GM18517 (cell line): ENCODE measurements at regions not wholly inside any gene's neighbourhood (a gene's known extent, or its start where the extent isn't known, plus 50 kb on each side); places are given as distances from the start of the nearest gene placed in this dataset.
"Not testable (repeated sequence)": the region's sequence is repeated elsewhere in the genome, so short reads cannot be mapped to it uniquely, and the experiment has no call there.

Experiments
- ATAC-seq: cut with Tn5 transposase; IDR thresholded peaks from one replicate; pipeline ENCODE4 v1.9.1; 2021; ENCODE audit warnings: mild to moderate bottlenecking, moderate library complexity; ENCODE audit not compliant: unreplicated experiment

DNA sequence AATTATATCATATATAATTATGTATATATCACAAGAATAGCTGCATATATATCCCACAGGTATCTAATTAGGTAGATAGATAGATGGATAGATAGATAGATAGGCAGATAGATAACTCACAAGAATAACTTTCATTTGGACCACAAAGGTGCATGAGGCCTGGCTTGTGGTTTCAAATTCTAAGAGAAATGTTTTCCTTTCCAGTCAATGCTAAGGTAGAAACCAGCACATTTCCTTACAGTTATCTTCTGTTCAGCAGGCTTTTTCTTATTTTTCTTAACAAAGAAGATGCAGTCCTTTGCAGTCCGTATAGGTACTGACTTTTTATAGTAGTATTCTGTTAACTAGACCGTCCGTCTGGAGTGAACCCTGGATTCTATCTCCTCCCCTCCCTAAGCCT is 152.9 kb upstream of the ANKFN1 start:
- ATAC-seq, result no peak

DNA sequence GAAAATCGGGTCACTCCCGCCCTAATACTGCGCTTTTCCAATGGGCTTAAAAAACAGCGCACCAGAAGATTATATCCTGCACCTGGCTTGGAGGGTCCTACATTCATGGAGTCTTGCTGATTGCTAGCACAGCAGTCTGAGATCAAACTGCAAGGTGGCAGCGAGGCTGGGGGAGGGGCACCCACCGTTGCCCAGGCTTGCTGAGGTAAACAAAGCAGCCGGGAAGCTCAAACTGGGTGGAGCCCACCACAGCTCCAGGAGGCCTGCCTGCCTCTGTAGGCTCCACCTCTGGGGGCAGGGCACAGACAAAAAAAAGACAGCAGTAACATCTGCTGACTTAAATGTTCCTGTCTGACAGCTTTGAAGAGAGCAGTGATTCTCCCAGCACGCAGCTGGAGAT is 150.6 kb upstream of the ANKFN1 start:
- ATAC-seq, result not testable (repeated sequence)

DNA sequence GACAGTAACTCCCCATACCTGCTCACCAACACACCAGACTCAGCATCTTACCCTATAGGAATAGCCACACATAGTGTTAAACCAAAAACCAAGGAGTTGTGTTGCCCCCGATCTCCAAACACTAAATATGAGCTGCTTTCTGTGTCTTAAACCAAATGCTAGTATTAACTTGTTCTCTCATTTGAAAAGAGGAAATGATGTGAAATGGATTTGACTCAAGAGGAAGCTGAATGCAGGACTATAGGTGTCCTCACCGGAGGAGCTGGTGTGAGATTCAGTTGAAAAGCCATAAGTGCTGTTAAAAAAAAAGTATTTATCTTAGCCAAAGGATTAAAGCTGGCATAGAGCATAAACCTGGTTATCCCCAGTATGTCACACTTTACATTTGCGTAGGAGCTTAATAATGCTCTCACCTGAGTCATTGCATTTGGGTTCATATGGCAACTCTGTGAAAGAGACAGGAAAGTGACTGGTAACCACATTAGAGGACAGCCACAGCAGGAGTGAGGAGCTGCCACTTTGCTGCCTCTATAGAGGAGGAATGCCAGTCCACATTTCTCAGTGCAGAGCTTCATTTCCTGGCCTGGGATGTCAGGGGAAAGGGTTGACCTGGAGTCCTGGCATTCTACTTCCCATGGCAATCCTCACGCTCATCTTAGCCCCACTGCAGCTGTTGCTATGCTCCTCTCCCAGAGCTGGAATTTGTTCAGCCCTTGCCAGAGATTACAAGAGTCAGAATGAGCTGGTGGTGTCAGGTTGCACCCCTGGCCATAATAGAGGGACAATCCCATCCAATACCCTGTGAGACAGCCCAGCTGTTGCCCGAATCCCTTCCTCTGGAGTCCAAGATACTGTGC is 143.3 kb upstream of the ANKFN1 start:
- ATAC-seq, result no peak

DNA sequence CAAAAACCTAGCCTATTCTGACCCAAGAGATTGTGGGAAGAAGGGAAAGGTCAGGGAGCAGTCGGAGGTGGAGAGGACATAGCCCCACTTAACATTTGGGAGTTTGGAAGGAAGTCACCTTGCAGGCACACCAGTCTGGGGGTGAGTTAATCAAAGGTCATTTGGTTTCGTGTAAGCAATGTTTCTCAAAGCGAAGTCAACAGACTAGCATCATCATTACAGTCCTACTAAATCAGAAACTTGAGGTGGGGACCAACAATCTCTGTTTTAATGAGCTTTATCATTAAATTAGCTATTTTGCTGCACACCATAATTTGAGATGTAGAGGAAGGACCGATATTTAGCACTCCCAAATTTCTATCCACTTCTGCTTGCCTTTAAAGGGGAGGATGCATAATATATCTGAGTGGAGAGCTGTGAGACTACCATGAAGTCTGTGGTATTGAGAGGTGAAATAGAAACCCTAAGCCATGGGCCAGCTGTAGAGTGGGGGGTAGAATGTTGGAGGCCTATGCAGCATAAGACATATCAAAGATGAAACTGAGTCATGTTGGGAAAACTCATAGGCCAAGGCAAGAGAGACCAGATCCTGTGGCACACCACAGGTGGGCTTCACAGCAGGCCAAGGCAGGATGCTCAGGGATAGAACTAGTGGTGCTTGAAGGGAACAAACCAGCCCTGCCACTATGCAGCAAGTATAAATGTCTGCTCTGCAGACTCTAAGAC is 141.7 kb upstream of the ANKFN1 start:
- ATAC-seq, result no peak

DNA sequence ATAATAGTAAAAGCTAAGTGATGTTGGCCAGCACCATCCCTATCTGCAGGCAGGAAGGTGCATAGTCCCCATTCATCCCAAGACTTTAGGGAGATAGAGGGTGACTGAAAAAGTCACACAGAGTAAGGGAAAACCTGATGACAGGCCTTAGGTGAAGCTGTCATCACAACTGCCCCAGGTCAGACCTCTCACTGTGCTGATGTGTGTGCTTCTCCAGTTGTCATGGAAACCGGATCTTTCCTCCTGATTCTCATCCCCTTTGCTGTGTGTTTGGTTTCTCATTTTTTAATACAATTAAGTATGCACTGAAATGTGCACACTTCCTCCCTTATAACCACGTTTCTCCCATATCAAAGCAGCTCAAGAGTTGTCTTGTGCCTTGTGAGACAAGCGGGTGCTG is 135.1 kb upstream of the ANKFN1 start:
- ATAC-seq, result no peak

DNA sequence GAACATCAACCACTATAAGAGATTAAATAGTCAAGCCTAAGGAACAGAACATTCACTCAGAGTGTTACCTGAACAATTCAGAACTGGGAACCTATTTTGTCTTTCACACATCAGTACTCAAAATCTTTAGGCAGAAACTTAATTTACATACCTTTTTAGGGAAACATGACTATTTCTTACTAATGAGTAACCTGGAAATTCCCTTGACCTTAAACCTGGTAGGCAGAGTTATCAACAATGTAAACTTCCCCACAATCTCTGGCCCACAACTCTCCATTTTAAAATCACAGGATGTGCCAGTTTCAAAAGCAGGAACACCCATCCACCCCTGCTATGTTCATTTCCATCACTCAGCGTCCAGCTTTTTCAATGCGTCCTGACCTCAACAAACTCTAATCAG is 132.9 kb upstream of the ANKFN1 start:
- no peak for ATAC-seq

DNA sequence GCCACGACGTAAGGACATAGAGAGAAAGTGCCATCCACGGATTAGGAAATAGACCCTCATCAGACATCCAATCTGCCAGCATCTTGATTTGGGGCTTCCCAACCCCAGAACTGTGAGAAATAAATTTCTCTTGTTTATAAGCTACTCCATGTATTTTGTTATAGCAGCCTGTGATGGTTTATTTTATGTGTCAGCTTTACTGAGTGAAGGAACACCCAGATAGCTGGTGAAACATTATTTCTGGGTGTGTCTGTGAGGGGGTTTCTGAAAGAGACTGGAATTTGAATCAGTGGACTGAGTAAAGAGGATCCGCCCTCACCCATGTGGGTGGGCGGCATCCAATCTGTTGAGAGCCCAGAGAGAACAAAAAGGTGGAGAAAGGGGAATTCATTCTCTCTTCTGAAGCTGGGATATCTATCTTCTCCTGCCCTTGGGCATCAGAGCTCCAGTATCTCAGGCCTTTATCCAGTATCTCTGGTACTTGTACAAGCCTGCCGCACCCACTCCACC is 131.5 kb upstream of the ANKFN1 start:
- ATAC-seq, result no peak

DNA sequence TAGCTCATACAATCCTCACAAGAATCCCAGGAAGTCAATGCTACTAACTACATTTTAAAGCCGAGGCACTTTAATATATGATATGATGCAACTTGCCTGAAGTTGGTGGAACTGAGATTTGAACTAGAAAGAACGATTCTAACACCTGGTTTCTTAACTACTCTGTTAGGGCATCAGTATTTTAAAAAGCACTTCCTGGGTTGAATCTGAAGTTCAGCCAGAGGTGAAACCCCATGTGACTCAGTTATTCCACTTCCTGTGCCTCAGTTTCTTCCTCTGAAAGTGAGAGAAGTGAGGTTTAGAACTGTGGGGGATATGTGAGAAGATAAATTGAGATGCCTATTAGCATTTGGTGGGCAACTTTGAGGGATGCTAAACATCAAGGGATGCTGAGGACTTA is 129.4 kb upstream of the ANKFN1 start:
- no peak for ATAC-seq

DNA sequence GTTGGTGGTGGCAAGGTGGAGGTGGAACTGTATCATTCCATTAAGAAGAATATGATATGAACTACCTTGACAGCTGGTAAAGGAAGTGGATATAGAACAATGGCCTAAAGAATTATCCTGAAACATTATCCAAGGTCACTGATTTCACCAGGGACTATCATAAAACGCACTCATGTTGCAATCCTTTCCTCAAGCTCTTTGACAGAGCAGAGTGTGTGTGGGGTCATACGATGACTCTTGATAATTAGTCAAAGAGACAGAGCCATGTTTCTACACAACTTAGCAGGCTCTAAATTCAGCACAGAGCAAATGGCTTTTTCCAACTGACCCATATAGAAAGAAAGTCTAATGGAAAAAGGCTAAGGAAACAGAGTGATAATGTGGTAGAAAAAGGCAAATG is 126.4 kb upstream of the ANKFN1 start:
- ATAC-seq, result no peak

DNA sequence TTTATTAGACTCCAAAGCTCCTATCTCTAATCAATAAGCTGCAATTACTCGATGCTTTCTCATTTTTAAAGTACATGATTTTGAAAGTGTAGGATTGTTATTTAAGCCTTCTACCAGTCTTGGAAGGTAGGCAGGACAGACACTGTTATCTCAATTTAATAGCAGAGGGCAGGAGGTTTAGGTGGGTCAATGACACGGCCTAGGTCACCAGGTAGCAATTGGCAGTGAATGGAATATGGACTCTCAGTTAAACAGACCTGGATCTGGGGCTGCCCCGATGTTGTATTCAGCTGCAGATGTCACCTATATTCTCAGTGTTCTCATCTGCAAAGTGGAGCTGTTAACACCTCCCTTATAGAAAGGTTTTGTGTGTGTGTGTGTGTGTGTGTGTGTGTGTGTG is 124.4 kb upstream of the ANKFN1 start:
- no peak for ATAC-seq

DNA sequence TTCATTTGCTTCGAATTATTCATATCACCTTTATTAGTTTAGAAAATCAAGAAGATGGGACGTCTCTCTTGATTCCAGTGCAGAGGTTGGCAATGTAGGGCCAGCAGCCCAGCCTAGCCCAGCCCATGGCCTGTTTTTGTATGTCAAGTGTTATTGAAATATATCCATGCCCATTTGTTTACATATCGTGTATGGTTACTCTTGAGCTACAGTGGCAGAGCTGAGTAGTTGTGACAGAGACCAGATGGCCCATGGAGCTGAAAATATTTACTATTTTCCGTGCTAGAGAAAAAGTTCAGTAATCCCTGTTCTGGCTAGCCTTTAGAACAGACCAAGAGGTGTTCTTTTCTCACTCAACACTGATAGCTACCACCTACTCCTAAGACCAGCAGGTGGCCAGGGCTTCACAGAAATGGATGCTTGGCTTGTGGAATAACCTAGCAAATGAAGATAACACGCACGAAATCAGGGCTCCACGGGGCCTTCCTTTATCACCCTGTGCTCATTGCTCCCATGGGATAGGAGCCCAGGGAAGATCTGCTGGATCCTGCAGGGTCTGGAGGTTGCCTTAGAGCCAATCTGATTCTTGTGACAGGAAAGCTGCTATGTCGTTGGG is 123.2 kb upstream of the ANKFN1 start:
- ATAC-seq, result no peak

DNA sequence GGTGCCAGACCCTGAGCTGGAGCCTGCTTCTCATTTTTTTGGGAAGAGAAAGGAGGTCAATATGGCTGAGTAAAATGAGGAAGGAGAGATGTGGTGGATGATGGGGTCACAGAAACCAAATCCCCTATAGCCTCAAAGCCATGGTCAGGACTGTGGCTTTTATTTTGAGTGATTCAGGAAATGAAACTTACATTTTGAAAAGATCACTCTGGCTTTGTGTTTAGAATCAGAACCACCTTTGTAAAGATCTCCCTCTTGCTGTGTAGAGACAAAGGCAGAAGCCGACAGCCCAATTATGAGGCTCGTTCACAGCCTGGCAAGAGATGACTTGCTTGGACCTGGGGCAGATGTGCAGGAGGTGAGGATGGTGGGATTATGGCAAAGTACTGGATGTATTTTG is 121.6 kb upstream of the ANKFN1 start:
- no peak for ATAC-seq

DNA sequence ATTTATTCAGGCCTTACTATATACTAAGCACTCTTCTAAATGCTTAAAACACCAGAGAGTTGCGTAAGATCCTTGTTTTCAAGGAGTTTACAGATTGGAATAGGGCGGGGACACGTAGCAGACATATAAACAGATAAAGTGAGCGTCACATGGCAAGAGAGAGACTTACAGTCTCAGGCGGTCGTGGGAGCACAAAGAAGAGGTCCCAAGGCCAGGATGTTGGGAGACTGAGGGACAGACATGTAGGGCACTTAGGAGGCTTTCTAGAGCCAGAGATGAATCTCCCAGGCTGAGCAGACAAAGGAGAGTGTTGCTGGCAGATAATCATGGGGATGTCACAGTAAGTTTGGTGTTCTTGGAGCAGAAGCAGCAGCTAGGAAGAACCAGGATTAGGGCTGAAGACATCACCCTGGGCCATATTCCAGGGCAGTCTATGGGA is 119.1 kb upstream of the ANKFN1 start:
- ATAC-seq, result no peak

DNA sequence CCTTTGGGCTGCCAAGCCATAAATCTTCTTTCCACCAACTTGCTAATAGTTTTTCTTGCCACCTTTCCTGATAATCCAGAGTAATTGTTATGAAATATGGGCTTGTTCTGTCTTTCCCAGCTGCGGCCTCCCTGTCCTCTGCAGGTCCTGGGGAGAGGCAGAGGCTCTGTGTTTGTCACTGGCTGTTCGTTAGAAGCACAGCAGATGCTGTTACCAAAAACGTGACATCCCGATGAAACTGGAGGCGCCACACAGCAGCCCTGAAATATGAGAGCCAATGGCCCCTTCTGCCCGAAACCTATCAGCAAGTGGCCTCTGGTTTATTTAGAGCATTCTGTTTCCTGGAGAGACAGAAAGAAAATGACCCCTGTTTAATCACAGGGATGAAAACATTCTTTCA is 115.1 kb upstream of the ANKFN1 start:
- ATAC-seq, result no peak

DNA sequence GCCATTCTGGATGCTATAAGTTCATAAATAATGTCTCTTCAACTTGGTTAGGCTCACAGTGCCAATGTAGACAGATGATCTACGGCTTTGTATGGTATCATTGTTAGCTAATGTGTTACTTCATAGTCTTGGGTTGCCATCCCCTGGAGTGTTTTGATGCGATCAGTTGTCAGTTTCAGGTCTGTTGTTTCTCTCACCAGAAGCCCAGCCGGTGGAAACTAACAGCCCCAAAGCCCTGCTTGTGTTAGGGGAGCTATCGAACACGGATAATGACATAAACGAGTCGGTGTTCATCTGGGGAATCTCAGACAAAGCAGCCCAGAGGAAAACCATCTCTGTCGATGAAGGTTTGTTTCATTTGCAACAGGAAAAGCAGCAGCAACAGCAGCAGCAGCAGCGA is 107.4 kb upstream of the ANKFN1 start:
- no peak for ATAC-seq

DNA sequence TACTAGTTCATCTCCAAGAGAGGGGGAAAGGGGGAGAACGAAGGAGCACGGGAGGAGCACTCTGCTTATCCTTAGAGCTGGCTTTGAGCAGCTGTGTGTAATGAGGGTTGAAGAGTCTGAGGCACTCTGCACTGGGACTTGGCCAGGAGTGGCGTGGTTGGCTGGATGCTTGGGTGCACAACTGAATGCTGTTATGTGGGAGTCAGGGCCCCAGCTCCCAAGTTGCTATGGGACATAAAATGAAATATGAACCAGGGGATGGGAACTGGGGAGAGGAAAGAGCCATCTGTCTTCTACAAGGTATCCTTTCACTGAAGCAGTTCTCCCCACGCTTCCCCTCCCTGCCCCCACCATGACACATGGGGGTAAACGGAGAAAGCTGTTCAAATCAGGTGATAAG is 105.9 kb upstream of the ANKFN1 start:
- no peak for ATAC-seq

DNA sequence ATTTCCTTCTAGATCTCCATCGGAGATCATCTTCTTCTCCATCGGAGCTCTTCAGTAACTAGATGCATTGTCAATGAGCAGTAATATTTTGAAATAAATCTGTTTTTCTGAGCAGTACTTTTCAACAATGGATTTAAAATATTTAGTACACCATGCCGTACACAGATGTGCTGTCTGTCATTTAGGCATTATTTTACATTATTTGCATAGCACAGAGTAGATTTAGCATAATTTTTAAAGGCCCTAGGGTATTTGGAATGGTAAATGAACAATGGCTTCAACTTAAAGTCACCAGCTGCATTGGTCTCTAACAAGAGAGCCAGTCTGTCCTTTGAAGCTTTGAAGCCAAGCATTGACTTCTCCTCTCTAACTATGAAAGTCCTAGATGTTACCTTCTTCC is 95.4 kb upstream of the ANKFN1 start:
- ATAC-seq, result no peak

DNA sequence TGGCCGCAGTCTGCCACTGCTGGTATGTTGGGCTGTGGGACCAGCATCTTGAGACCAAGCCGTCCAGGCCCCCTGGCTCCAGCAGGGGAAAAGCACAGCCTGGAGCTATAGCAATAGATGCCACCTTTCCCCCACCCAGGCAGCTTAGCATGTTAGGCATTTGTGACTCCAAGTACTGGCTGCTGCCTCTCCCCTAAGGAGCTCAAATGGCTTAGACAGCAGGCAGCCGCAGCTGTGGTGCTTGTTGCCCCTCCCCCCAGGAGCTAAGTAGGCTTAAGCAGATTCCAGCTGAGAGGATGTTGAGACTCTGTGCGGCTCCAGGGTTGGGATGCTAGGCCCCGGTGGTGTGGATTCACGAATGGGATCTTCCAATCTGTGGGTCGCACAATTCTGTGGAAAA is 88.8 kb upstream of the ANKFN1 start:
- ATAC-seq, result no peak

DNA sequence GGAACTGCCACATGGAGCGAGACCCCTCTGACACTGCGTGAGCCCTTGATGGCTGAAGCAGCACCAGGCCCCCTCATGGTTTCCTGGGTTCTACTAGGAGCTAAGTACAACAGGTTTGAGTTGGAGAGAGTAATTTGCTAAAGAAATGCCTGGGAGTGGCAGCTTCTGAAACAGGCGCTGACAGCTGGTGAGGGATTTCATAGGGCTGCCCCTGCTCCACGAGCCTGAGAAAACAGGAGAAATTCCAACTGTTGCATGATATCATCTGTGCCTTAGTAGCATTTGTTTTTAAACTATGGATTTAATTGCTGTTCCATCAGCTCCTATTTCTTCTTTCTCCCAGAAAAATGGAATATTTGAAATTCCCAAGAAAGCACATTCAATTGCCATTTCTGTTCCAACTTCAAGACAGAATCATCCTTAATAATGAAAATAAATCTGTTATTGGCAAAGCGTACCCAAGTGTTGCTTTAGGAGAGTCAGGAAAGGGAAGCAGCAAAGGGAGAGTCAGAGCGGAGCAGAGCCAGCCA is 78.8 kb upstream of the ANKFN1 start:
- no peak for ATAC-seq

DNA sequence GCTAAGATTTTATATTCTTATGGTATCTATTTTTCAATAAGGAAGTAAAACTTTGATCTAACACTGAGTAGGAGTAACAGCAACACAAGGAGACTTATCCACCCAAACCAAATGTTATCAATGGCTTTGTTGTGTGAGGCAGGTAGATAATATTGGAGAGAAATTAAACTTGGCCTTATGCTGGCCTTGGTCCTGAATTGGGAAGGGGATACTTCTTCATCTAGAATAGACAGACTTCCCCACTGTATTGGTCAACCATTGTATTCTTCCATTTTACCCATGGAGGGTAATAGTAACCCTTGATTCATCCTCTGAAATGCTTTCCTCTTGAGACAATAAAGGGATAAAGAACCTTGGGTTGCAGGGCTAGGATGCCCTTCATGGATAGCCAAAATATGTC is 76.3 kb upstream of the ANKFN1 start:
- ATAC-seq, result no peak

DNA sequence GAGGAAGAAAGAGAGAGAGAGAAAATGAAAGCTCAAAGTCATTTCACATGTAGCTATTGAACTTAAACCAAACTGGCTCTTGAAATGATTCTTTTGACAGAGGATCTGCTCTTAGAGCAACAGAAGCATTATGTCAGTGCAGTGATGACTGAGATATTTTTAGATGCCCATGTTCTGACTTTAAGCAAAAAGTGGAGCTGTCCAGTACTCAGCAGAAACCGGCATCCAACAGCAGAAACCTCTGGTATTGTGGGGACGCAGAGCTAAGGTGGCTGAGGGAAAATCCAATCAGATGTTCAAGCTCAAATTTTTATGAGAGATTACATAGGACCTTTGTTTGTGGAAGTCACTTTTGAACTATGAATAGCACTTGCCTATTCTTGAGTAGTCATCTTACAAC is 69.8 kb upstream of the ANKFN1 start:
- ATAC-seq, result no peak
